ENCODE measurements at regions not wholly inside any gene's neighbourhood (a gene's known extent, or its start where the extent isn't known, plus 50 kb on each side); places are given as distances from the start of the nearest gene placed in this dataset.

- ChIA-PET RAD21 (ENCODE audit: low non-redundant PET in 1 of 2, low total read pairs in 2 of 2, uncharacterized antibody in 2 of 2, unreplicated experiment in 2 of 2) (no interaction called here), CTCF (no interaction called here), POLR2A (no interaction called here)
- no peak overlapping the region for H3K27ac ChIP-seq (ENCODE audit: low read depth, low read length)
- ATAC-seq = no peak
- no TSS peak for BruUV-seq (replicated peaks)
- H3K4me1 ChIP-seq (ENCODE audit: control insufficient read depth in 1 of 2, insufficient read depth in 2 of 2, low read length in 2 of 2) = no peaks in the 10 kb centered on the region
- TF ChIP-seq JUND (IDR thresholded peaks at IDR 0.05) (no peak), ZBTB33 (IDR thresholded peaks at IDR 0.05; ENCODE audit: extremely low read depth, insufficient replicate concordance, low read length) (no peak), ATF3 (IDR thresholded peaks at IDR 0.05) (no peak), MAX (IDR thresholded peaks at IDR 0.05) (no peak), CTCF (IDR thresholded peaks at IDR 0.05 in 2 of 3, conservative IDR thresholded peaks at IDR 0.05 in 1 of 3; ENCODE audit: borderline replicate concordance in 1 of 3, insufficient read depth in 1 of 3, low read depth in 2 of 3, low read length in 2 of 3) (no peak), ZNF274 (IDR thresholded peaks at IDR 0.05; ENCODE audit: low read depth, low read length) (no peak), POLR2A (IDR thresholded peaks at IDR 0.05; ENCODE audit: borderline replicate concordance, extremely low read depth, insufficient read depth, insufficient read length) (no peak), ZFX (IDR thresholded peaks at IDR 0.05) (no peak), SRF (IDR thresholded peaks at IDR 0.05; ENCODE audit: low read depth) (no peak), SIN3A (IDR thresholded peaks at IDR 0.05; ENCODE audit: low read depth) (no peak), EZH2 (IDR thresholded peaks at IDR 0.05) (no peak)
- H3K79me2 ChIP-seq (ENCODE audit: insufficient read depth, low read length) = no peaks in the 10 kb centered on the region
- H2AFZ ChIP-seq (ENCODE audit: low read depth, low read length, poor library complexity, severe bottlenecking) = no peak overlapping the region
- no peaks in the 10 kb centered on the region for H3K36me3 ChIP-seq (ENCODE audit: control insufficient read depth in 1 of 2, insufficient read depth in 2 of 2, low read length in 2 of 2)
- intact Hi-C loops (cut with micrococcal nuclease) = no loop called here
- H3K9ac ChIP-seq (ENCODE audit: low read length) = no peak overlapping the region
- H4K20me1 ChIP-seq (ENCODE audit: insufficient read depth) = no peaks in the 10 kb centered on the region
- DNase-seq (ENCODE audit: low read depth, low spot score) = no peak
- H3K4me2 ChIP-seq (ENCODE audit: low read length) = no peak overlapping the region
- no peaks in the 10 kb centered on the region for H3K27me3 ChIP-seq (ENCODE audit: insufficient read depth, low read length)
- H3K9me2 ChIP-seq (ENCODE audit: insufficient read depth) = no peaks in the 10 kb centered on the region
- H3K4me3 ChIP-seq (replicated peaks in 1 of 2; ENCODE audit: low read depth in 1 of 2, low read length in 2 of 2) = no peak overlapping the region
- H3K9me3 ChIP-seq (ENCODE audit: control insufficient read depth in 1 of 2, insufficient read depth in 1 of 2, low read depth in 1 of 2, low read length in 2 of 2) = no peaks in the 10 kb centered on the region
Observed at GRCh38 chr4:179486570-179487335, 2044.5 kb upstream of the AGA start.

Data from HCT116 (cell line).